Spleen (tissue), 11 donors: ENCODE measurements at regions not wholly inside any gene's neighbourhood (a gene's known extent, or its start where the extent isn't known, plus 50 kb on each side); places are given as distances from the start of the nearest gene placed in this dataset.
A peak's percentile ranks its signal among the peaks of the same experiment; 100 is the strongest.

Experiments used
- DNase-seq: peaks from one replicate; pipeline ENCODE4 v3.0.0-alpha.2; 2020
- H3K27ac ChIP-seq, 8 donors: fragments of 200-600 bp; sonication (generic) in 7 of 8; 1 replicate in 4 of 8; 2 replicates in 4 of 8; pipeline versions ENCODE4 v1.5.0 to v1.8.0; 2016 to 2021; ENCODE audit warnings: inconsistent platforms in 4 of 8, mild to moderate bottlenecking in 4 of 8, moderate library complexity in 1 of 8
- H3K27me3 ChIP-seq, 7 donors: fragments of 200-600 bp; sonication (generic) in 6 of 7; replicated peaks in 1 of 7; 1 replicate in 4 of 7; 2 replicates in 3 of 7; pipeline versions ENCODE4 v1.5.0 to v1.8.0; 2016 to 2021; ENCODE audit warnings: inconsistent platforms in 3 of 7, mild to moderate bottlenecking in 1 of 7
- H3K36me3 ChIP-seq, 6 donors: fragments of 200-600 bp; sonication (generic) in 5 of 6; 1 replicate in 4 of 6; 2 replicates in 2 of 6; pipeline versions ENCODE4 v1.5.0 to v1.8.0; 2016 to 2021; ENCODE audit warnings: inconsistent platforms in 2 of 6
- H3K4me1 ChIP-seq, 6 donors: fragments of 200-600 bp; sonication (generic) in 5 of 6; 1 replicate in 3 of 6; 2 replicates in 3 of 6; pipeline versions ENCODE4 v1.5.0 to v1.8.0; 2016 to 2021; ENCODE audit warnings: inconsistent platforms in 3 of 6
- H3K4me3 ChIP-seq, 8 donors: fragments of 200-600 bp; sonication (generic) in 7 of 8; 1 replicate in 4 of 8; 2 replicates in 4 of 8; pipeline versions ENCODE4 v1.5.0 to v1.8.0; 2016 to 2021; ENCODE audit warnings: inconsistent platforms in 4 of 8, mild to moderate bottlenecking in 4 of 8, moderate library complexity in 2 of 8
- H3K9me3 ChIP-seq, 8 donors: fragments of 200-600 bp; sonication (generic) in 7 of 8; 1 replicate in 4 of 8; 2 replicates in 4 of 8; pipeline versions ENCODE4 v1.5.0 to v1.8.0; 2016 to 2021; ENCODE audit warnings: inconsistent platforms in 4 of 8
- CTCF ChIP-seq, 11 experiments: fragments of 200-600 bp in 7 of 11; fragments of 450-650 bp in 4 of 11; sonication (generic) in 4 of 11; IDR thresholded peaks in 8 of 11; conservative IDR thresholded peaks in 3 of 11; 1 replicate in 7 of 11; 2 replicates in 4 of 11; pipeline versions ENCODE4 v1.4.0 to v1.8.0; 2016 to 2021; ENCODE audit warnings: antibody characterized with exemption in 11 of 11, inconsistent platforms in 4 of 11, mild to moderate bottlenecking in 1 of 11
- POLR2A ChIP-seq, 3 donors: fragments of 450-650 bp; IDR thresholded peaks; one replicate each; pipeline ENCODE4 v1.5.1; 2017; ENCODE audit warnings: antibody characterized with exemption in 3 of 3, mild to moderate bottlenecking in 1 of 3
- POLR2AphosphoS5 ChIP-seq, 3 donors: sonication (generic); formaldehyde crosslinking; IDR thresholded peaks; one replicate each; pipeline ENCODE4 v1.5.1; 2017; ENCODE audit warnings: antibody characterized with exemption in 3 of 3
- WGBS, 5 donors: extraction: QIAGEN DNeasy Blood & Tissue Kit in 3 of 5; methylation state at CpG; one replicate each; pipeline versions ENCODE4 v1.1.5 to v1.1.7; 2013 to 2018; 5-methylcytosine and 5-hydroxymethylcytosine counted together
- intact Hi-C: fragments of 100-400 bp; cut with DNase I; formaldehyde crosslinking; loops from one replicate; pipeline ENCODE4 v1.15.0; 2023; ENCODE audit warnings: low total_unique reads
- donor health status: healthy with polysubstance abuse.
- donor health status: DM: no; HTN: no; CAD: no; lungs with moderate emphysema.
- donor health status: DM: no; HTN: no; CAD: no.
- donor health status: Bipolar disorder and iron deficiency.
- donor health status: healthy.
- donor health status: DM: no; HTN: no; CAD: no.
- donor health status: DM: yes; HTN: yes; CAD: no.

- 90 to 100% (median 92%) methylated on average over 1 of the region's 1 CpG for WGBS, 5 donors
- no peaks in the 10 kb centered on the region for H3K4me1 ChIP-seq
- intact Hi-C loops: no loop called here
- H3K27me3 ChIP-seq: no peaks in the 10 kb centered on the region
- H3K36me3 ChIP-seq: no peaks in the 10 kb centered on the region
- H3K27ac ChIP-seq: no peak overlapping the region
- no peak overlapping the region for H3K4me3 ChIP-seq
- no peaks in the 10 kb centered on the region for H3K9me3 ChIP-seq
- TF ChIP-seq CTCF (IDR thresholded peaks at IDR 0.05 in 8 of 11, conservative IDR thresholded peaks at IDR 0.05 in 3 of 11) (no peak), POLR2AphosphoS5 (IDR thresholded peaks at IDR 0.05) (no peak), POLR2A (IDR thresholded peaks at IDR 0.05) (no peak)
- no peak for DNase-seq
These were observed 245.5 kb upstream of the PARD3B start for GRCh38 chr2:204299766-204300165.

- intact Hi-C loops: no loop called here
- WGBS, 5 donors: 76 to 96% (median 87%) methylated on average over 4 of the region's 4 CpGs
These were observed 238.6 kb upstream of the PARD3B start for GRCh38 chr2:204306667-204307066.

GRCh38 chr2:204312105-204312504, 233.2 kb upstream of the PARD3B start:
- Histone ChIP-seq H3K27ac (no peak overlapping the region), H3K4me1 (peaks cover 0 to 5% (median 0%) of the 10 kb centered on the region in 6 donors), H3K4me3 (no peak overlapping the region), H3K36me3 (no peaks in the 10 kb centered on the region), H3K9me3 (no peaks in the 10 kb centered on the region), H3K27me3 (no peaks in the 10 kb centered on the region)
- intact Hi-C loops: no loop called here
- WGBS, 5 donors: 82 to 89% (median 85%) methylated on average over 8 of the region's 8 CpGs
- TF ChIP-seq CTCF (IDR thresholded peaks at IDR 0.05 in 8 of 11, conservative IDR thresholded peaks at IDR 0.05 in 3 of 11): no peak
- TF ChIP-seq POLR2A (IDR thresholded peaks at IDR 0.05): no peak
- TF ChIP-seq POLR2AphosphoS5 (IDR thresholded peaks at IDR 0.05): no peak
- no peak for DNase-seq

More at GRCh38 chr2:204306667-204307066, 238.6 kb upstream of the PARD3B start:
- TF ChIP-seq POLR2AphosphoS5 (IDR thresholded peaks at IDR 0.05): no peak
- no peak for TF ChIP-seq POLR2A (IDR thresholded peaks at IDR 0.05)
- TF ChIP-seq CTCF (IDR thresholded peaks at IDR 0.05 in 8 of 11, conservative IDR thresholded peaks at IDR 0.05 in 3 of 11): no peak
- no peaks in the 10 kb centered on the region for H3K36me3 ChIP-seq
- no peaks in the 10 kb centered on the region for H3K27me3 ChIP-seq
- no peaks in the 10 kb centered on the region for H3K4me1 ChIP-seq
- no peaks in the 10 kb centered on the region for H3K9me3 ChIP-seq
- no peak for DNase-seq
- H3K4me3 ChIP-seq: no peak overlapping the region
- no peak overlapping the region for H3K27ac ChIP-seq

- Histone ChIP-seq H3K9me3 (no peaks in the 10 kb centered on the region), H3K4me1 (peaks cover 0 to 5% (median 0%) of the 10 kb centered on the region in 6 donors), H3K4me3 (no peak overlapping the region), H3K27ac (peak overlapping the region in 4 of 8 donors; percentile 21 to 51 (median 36)), H3K36me3 (no peaks in the 10 kb centered on the region), H3K27me3 (no peaks in the 10 kb centered on the region)
- intact Hi-C loops: no loop called here
- TF ChIP-seq POLR2AphosphoS5 (IDR thresholded peaks at IDR 0.05) (no peak), CTCF (IDR thresholded peaks at IDR 0.05 in 8 of 11, conservative IDR thresholded peaks at IDR 0.05 in 3 of 11) (no peak)
- no peak for DNase-seq
- 60 to 95% (median 69%) methylated on average over 1 of the region's 1 CpG for WGBS, 5 donors
These were observed 232.0 kb upstream of the PARD3B start for GRCh38 chr2:204313256-204313655.
